LHCN-M2 (cell line): ENCODE measurements at regions not wholly inside any gene's neighbourhood (a gene's known extent, or its start where the extent isn't known, plus 50 kb on each side); places are given as distances from the start of the nearest gene placed in this dataset.

Source experiments
- DNase-seq: peaks from one replicate; pipeline ENCODE4 v3.0.0-alpha.2; 2012; ENCODE audit warnings: low read depth

GRCh38 chr14:51473808-51474565 lies 177.7 kb upstream of the FRMD6 start:
- DNase-seq: no peak

DNA sequence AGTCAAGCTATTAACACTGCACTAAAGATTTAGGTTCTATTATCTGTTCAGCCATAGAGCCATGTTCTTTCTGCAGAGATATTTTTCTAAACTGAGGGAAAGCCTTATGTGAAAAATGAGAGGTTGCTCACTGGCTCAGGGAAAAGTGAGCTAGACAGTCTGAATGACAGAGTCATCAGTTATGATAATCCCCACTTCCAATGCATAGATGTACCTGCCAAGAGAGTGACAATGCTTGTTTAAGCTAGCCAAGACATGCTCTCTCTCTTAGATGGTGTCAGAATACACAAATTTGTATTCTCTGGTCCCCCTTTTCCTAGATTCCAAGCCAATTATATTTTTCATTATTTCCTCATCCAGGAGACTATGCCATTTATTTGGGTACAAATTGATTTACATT lies 176.9 kb upstream of the FRMD6 start:
- DNase-seq: no peak

DNA sequence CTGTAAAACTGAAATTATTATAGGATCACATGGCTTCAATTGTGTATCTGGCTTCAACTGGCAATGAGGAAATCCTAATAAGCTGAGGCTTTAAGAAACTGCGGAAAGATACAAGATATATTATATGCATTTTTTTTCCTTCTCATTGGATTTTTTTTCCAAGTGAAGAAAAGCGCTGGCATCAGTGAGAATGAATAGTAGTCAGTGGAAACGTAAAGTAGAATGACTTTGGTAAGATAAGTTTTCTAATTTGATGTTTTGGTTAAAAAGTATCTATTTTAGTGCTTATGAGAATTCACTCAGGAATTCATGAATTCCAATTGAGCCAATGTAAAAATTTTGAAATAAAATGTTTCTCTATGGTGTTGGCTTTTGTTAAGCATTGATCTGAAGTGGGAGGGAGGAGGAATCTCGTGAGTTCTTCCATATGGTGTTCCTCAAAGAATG lies 173.5 kb upstream of the FRMD6 start:
- no peak for DNase-seq

DNA sequence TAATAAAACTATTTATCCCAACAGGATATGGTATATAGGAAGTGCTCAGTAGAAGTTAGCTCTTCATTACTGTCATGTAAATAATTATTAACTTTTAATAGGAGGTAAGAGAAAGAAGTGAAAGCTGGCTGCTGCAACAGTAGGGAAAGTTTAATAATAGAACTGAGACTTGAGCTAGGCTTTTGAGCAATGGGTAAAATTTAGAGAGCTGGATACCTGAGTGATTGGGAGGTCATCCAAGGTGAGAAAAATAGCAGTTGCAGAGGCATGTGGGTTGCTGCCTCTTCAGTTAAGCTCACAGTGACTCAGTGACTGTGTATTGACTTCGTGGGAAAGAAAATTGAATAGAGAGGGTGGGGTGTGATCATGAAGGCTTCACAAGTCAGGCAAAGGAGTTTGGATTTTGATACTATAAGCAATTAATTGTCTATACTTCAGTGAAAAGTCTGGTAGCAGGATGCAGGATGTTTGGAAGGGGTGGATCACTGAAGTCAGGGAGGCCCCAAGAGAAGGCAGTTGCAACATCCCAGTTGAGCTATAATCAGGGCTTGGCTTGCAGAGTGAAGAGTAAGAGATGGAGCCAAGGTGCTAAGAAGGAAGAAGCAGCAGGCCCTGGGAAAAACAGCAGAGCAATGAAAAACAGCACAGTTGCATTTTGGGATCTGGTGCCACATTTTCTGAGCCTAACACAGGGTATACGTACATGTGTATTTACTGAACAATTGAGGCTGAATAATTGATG lies 172.0 kb upstream of the FRMD6 start:
- no peak for DNase-seq

- no peak for DNase-seq
Observed at GRCh38 chr14:51481643-51482042, 170.1 kb upstream of the FRMD6 start.

DNA sequence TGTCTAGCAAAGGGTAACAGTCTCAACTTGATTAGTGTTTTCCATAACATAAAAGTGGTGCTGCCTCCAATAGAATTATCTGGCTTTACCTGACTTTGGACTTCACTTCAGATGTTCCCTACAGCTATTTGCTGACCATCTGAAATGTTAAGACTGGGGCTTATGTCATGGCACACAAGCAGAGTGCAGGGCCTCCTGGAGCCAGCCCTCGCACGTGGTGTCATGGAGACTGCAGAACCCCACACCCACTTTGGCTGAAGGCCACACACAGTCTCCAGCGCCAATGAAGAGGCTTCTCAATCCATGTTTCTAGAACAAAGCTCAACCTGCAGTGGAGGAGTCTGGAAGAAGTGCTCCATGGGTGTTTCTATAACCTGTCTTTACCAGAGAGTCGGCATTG lies 169.6 kb upstream of the FRMD6 start:
- DNase-seq: no peak

- DNase-seq: no peak
Observed at GRCh38 chr14:51484485-51484884, 167.2 kb upstream of the FRMD6 start.

DNA sequence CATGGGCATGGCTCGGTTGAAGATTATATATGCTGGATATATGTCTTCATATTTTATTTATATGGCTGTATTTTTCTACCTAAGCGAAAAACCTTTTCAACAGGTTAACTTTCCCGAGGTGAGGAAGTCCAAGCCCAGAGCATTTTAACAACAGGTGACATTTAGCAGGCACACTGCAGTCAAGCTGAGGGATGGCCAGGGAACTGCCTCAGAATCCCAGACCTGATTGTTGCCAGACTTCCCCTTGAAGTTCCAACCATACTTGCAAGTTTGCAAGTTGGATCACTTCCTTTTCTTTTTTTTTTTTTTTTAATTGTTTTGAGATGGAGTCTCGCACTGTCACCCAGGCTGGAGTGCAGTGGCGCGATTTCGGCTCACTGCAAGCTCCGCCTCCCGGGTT lies 166.0 kb upstream of the FRMD6 start:
- DNase-seq: no peak

GRCh38 chr14:51487848-51488247 lies 163.9 kb upstream of the FRMD6 start:
- no peak for DNase-seq

DNA sequence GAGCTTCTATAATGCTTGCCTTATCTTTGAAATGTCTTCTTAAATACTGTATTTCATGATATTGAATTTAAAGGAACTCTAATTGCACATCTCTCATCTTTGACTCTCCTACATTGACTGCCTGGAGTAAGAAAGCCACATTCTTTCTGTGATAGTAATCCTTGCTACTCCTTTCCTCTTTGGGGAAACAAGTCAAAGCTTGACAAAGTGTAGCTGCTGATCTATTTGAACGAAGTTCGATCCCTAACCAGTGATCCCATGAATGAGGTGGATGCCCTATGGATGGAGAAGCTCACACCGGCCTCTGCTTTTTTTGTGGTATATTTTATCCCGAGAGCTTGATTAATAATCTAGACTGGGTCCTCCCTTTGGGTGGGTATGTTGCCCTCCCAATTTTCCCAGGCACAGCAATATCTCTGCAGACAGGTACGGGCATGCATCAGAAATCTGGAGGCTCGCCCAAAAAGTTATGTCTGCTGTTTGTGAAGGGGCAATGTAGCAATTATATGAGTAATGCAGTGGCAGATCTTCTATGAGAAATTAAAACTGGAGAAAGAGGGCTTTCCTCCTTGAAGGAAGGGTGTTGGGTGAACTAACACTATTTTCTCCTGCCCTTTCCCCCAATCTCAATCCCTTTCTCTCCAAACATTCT lies 163.0 kb upstream of the FRMD6 start:
- DNase-seq: no peak

GRCh38 chr14:51490205-51490604 lies 161.5 kb upstream of the FRMD6 start:
- peak; percentile 57 for DNase-seq

DNA sequence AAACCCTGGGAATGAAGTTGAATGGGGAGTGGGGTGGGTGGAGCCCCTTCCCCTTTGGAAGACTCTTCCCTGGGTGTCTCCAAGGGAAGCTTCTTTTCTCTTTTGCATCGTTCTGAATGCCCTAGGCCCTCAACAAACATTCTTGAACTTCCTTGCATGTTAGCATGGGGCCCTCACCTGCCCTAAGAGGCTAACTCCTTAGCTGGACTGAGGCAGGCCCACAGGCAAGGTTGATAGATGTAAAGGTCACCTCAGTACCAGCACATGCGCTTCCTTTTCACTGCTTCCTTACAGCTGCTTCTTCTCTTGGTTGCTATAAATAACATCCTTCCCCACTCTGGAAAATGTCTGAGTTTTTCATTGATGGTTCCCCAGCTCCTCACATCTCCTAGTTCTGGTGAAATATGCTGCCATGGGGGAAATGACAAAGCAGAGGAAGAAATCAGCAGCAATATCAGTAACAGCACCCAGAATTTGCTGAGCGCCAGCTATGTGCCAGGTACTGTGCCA lies 160.6 kb upstream of the FRMD6 start:
- no peak for DNase-seq

GRCh38 chr14:51491776-51492175 lies 159.9 kb upstream of the FRMD6 start:
- DNase-seq: no peak

DNA sequence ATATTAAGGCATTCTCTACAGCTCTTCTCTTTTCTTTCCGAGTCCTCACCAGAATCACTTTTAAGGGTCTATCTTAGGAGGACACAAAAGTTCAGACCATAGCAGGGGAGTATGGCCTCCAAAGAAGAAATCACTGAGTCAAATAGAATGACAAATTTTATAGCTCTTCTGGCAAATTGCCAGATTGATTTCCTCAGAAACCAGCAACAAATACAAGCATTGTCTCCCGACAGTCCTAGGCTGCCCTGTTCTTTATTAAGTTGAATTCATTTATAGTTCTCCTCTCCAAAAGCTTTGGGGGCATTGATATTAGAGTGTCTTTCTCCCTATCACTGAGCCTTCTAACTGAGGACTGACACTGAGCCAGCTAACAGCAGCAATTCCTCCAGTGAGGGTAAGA lies 156.4 kb upstream of the FRMD6 start:
- DNase-seq: no peak

DNA sequence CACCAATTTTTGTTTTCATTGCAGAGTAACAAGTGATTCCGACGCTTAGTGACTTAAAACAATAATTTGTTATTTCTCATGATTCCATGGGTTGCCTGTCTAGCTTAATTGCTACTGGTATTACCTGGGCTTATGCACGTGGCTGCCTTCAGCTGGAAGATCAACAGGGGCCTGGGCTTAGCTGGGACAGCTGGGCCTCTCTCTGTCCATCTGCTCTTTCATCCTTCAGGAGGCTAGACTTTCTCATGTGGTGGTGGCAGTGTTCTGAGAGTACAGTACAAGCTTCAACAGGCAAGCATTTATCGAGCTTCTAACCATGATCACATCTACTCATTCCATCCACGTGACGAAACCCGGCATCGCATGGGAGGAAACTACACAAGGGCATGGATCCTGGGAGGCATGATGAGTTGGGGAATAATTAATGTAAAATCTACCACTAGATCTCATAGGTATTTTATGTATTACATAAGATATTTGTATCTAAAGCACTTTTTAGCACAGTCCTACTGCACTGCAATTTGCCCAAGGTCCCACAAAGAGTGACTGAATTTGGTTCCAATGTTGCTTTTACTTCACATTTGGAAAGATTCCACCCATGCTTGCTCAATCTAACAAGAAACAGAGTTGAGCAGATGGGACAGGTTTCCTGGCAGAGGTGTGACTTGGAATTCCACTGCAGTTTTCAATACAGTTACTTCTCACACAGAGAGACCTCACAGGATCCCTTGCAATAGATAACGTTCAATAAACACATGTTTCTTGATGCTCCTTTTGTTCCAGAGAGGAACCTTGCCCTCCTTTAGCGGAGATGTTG lies 153.1 kb upstream of the FRMD6 start:
- no peak for DNase-seq

DNA sequence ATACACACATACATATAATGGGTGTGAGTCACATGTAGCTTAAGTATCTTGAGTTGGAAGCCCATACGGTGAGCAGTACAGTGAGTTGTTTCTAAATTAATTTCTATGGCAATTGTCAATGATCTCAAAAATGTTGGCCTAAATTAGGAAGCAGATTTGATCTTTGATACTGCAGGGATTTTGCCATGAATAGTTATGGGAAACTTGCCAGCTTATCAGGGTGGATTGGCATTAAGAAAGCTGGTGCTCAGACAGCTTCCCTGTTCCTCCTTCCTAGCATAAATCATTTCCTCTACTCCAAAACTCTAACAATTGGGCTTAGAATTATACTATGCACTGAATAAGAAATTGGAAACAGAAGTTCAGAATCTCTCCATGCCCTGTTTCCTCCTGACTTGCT lies 150.9 kb upstream of the FRMD6 start:
- no peak for DNase-seq

- DNase-seq: peak; percentile 49
Observed at GRCh38 chr14:51501746-51502145, 150.0 kb upstream of the FRMD6 start.

DNA sequence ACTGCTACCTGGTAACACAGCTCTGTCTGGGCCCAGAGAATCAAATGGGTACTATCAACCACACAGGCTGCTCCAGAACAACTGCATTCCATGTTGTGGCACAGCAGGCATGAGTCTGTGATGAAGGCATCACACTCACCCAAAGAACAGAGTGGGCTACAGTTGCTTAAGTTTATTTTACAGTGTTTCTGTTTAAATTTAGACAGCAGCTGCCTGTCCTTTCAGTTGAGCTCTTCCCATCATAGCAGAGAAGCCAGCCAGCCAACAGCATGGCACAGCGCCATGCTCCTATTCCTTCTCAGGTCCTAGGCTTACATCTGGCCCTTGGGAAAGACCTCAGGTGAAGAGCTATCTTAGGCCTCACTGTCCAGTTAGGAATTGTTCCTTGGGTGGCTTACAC lies 147.0 kb upstream of the FRMD6 start:
- peak; percentile 69 for DNase-seq

DNA sequence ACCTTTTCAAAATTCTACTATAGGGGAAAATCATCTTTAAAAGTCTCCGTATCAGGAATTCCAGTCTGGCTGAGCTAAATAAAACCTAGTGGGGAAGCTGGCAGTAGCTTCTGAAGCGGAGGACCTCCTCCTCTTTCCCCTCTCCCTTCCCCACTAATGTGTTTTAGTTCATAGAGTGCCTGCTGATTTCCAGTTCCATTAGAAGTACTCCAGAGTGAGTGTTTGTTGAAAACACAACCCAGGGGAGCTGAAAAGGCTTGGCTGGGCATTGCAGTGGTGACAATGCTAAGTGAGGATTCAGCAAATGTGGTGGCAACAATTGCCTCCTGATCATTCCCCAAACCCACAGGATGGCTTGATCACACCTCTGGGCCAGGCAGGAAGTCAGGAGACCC lies 144.2 kb upstream of the FRMD6 start:
- DNase-seq: no peak

DNA sequence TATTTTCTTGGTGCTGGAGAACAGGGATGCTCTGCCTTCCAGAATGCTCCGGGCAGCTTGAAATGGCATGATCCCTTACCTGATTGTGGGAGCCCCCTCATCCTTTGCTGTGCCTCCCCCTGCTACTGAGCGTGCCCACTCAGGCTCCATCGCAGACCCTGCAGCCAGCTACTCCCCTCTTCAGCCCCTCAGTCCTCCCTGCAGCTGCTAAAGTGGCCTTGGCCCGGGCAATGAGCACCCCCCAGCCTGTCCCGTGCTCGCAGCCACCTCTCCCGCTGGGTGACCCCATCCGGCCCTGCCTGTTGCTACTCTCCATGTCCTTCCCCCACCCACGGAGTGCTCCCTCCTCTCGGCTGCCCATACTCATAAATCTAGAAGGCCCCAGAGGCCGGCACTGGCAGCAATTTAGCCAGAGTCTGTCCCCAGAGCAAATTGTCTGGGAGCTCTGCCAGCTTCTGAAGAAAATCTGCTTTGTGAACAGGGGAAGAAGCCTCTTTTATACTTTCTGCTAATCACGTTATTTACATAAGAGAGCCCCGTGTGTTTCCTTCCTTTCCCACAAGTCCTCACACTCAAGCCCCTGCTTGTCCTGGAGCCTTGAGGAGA lies 143.7 kb upstream of the FRMD6 start:
- peak; percentile 70 for DNase-seq

- no peak for DNase-seq
Observed at GRCh38 chr14:51511265-51511664, 140.4 kb upstream of the FRMD6 start.
